ENCODE measurements at regions not wholly inside any gene's neighbourhood (a gene's known extent, or its start where the extent isn't known, plus 50 kb on each side); places are given as distances from the start of the nearest gene placed in this dataset.

DNA sequence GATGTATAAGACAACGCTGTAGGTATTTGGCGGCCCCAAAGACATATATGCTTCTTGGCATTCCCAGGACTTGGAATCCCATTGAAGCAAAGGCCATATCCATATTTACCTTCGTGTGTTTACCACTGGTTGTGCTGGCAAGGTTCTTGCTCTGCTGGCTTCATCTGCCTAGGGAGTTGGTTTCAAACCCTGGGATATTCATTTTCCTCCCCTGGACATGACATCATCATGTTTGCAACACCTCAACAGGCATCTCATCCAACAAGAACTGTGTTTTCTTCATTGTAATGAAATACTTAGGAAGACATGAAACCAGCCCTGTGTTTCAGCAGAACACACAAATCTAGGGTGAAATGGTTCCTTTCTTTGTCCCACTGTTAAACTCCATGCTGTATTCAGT lies 77.9 kb upstream of the PHLPP1 start:
- TF ChIP-seq, protein P1, sequence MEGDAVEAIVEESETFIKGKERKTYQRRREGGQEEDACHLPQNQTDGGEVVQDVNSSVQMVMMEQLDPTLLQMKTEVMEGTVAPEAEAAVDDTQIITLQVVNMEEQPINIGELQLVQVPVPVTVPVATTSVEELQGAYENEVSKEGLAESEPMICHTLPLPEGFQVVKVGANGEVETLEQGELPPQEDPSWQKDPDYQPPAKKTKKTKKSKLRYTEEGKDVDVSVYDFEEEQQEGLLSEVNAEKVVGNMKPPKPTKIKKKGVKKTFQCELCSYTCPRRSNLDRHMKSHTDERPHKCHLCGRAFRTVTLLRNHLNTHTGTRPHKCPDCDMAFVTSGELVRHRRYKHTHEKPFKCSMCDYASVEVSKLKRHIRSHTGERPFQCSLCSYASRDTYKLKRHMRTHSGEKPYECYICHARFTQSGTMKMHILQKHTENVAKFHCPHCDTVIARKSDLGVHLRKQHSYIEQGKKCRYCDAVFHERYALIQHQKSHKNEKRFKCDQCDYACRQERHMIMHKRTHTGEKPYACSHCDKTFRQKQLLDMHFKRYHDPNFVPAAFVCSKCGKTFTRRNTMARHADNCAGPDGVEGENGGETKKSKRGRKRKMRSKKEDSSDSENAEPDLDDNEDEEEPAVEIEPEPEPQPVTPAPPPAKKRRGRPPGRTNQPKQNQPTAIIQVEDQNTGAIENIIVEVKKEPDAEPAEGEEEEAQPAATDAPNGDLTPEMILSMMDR (IDR thresholded peaks at IDR 0.05; ENCODE audit: low read depth, low read length) = no peak
- Histone ChIP-seq H3K9me3 (ENCODE audit: low read depth) (no peaks in the 10 kb centered on the region), H3K36me3 (no peaks in the 10 kb centered on the region), H3K4me3 (no peak overlapping the region), H3K27me3 (no peaks in the 10 kb centered on the region), H3K4me1 (ENCODE audit: low read depth) (no peaks in the 10 kb centered on the region), H3K27ac (no peak overlapping the region)
- DNase-seq (ENCODE audit: low read depth in 1 of 2, low spot score in 1 of 2) = no peak

DNA sequence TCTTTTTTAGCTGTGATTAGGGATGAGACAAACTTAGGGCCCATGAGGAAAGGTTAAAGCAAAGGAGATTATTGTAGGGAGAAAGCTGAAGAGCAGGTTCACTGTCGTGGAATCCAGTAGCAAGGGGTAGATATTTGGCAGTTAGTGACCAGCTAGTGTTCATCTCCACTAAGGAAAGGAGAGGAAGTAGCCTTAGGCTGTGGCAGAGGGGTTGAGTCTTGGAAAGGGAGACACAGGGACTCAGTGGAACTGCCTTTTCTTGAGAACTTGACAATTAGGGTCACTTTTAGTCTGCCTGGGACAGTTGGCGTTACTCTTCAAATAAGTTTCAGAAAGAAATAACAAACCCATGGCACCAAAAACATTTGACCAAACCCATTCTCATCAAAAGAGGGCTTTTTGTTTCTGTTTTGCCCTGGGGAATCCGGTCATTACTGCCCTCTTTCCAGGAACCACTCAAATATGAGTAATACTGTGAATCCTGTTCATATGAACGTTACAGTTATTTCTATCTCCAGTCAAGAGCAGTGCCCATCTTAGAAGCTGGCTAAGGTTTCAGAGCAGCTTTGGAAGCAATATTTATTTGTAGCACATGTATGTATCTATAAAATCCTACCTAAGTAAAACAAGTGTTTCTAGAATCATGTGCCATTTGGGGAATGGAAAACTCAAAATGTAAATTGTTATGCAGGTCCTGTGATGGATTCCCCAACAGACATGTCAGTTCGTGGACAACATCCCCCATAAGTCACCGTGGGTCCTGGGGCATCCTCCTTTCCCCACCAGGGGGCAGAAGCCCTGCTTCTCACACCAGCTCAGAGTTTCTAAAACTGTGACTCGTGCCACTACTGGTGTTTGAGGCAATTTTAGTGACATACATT lies 77.3 kb upstream of the PHLPP1 start:
- Histone ChIP-seq H3K36me3 (no peaks in the 10 kb centered on the region), H3K4me1 (ENCODE audit: low read depth) (no peaks in the 10 kb centered on the region), H3K27me3 (no peaks in the 10 kb centered on the region), H3K4me3 (no peak overlapping the region), H3K27ac (no peak overlapping the region), H3K9me3 (ENCODE audit: low read depth) (no peaks in the 10 kb centered on the region)
- peak; percentile 16 to 27 for DNase-seq (ENCODE audit: low read depth in 1 of 2, low spot score in 1 of 2)
- TF ChIP-seq, protein P1 (IDR thresholded peaks at IDR 0.05; ENCODE audit: low read depth, low read length) = peak; percentile 50

DNA sequence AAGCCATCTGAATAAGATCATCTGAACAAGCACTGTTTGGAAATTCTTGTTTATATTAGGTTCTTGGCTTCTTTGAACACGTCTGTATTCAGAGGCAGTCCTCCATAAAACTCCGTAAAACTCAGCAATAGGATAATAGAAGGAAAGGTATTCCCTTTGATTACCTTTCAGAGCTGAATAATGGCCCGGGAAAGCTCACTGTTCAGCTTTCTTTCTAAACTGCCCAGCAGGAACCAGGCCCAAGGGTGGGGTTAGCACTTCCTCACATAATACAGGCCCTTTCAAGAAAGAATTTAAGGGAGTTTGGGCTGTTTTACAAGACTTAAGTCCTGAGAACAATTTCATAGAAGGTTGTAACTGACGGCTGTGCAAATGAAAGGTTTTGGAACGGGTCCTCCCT lies 72.2 kb upstream of the PHLPP1 start:
- H3K27ac ChIP-seq = no peak overlapping the region
- no peaks in the 10 kb centered on the region for H3K9me3 ChIP-seq (ENCODE audit: low read depth)
- H3K4me3 ChIP-seq = no peak overlapping the region
- TF ChIP-seq, protein P1 (IDR thresholded peaks at IDR 0.05; ENCODE audit: low read depth, low read length) = no peak
- H3K27me3 ChIP-seq = no peaks in the 10 kb centered on the region
- no peak for DNase-seq (ENCODE audit: low read depth in 1 of 2, low spot score in 1 of 2)
- no peaks in the 10 kb centered on the region for H3K36me3 ChIP-seq
- H3K4me1 ChIP-seq (ENCODE audit: low read depth) = no peaks in the 10 kb centered on the region

DNA sequence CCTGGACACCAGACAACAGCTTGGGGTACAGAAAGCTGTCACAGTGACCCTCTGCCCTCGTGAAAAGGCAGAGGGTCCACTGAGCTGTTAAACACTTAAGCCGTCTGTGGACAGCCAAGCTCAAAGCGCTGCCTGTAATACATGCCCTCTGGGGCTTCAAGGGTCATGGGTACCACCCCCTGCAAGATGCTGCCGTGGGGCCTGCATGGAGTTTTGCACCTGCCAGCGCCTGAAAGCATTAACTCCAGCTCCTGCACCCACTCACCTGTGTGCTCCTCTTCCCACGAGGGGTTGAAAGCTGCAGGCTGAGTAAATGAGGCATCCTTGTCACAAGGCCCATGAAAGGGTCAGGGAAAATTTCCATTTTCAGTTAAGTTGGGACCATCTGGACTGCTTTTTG lies 70.6 kb upstream of the PHLPP1 start:
- H3K36me3 ChIP-seq = no peaks in the 10 kb centered on the region
- TF ChIP-seq, protein P1 (IDR thresholded peaks at IDR 0.05; ENCODE audit: low read depth, low read length) = no peak
- H3K4me1 ChIP-seq (ENCODE audit: low read depth) = no peaks in the 10 kb centered on the region
- H3K27me3 ChIP-seq = no peaks in the 10 kb centered on the region
- H3K9me3 ChIP-seq (ENCODE audit: low read depth) = no peaks in the 10 kb centered on the region
- H3K4me3 ChIP-seq = no peak overlapping the region
- DNase-seq (ENCODE audit: low read depth in 1 of 2, low spot score in 1 of 2) = no peak
- no peak overlapping the region for H3K27ac ChIP-seq

DNA sequence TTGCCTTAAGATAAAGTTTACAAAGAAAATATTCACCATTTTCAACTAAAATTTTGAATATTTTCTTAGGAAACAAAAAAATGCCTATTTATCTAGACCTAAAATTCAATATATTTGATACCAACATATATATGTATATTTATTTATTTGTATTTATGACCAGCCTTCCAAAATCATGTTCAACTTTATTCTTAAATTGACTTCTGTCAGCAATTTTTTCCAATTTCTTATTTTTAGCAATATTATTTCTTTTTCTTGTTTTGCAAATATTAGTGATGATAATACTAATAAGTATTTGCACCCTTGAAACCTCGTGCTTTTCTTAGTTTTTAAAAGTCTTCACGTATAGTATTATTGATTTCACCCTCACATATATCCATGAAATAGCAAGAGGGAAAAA lies 68.2 kb upstream of the PHLPP1 start:
- Histone ChIP-seq H3K27ac (no peak overlapping the region), H3K27me3 (no peaks in the 10 kb centered on the region), H3K4me3 (no peak overlapping the region), H3K9me3 (ENCODE audit: low read depth) (no peaks in the 10 kb centered on the region), H3K4me1 (ENCODE audit: low read depth) (no peaks in the 10 kb centered on the region), H3K36me3 (no peaks in the 10 kb centered on the region)
- TF ChIP-seq, protein P1 (IDR thresholded peaks at IDR 0.05; ENCODE audit: low read depth, low read length) = no peak
- DNase-seq (ENCODE audit: low read depth in 1 of 2, low spot score in 1 of 2) = no peak
